GM19397 (cell line): ENCODE measurements at regions not wholly inside any gene's neighbourhood (a gene's known extent, or its start where the extent isn't known, plus 50 kb on each side); places are given as distances from the start of the nearest gene placed in this dataset.

Experiments used
- ATAC-seq: cut with Tn5 transposase; IDR thresholded peaks from one replicate; pipeline ENCODE4 v1.9.1; 2021; ENCODE audit warnings: mild to moderate bottlenecking, moderate library complexity; ENCODE audit not compliant: unreplicated experiment

DNA sequence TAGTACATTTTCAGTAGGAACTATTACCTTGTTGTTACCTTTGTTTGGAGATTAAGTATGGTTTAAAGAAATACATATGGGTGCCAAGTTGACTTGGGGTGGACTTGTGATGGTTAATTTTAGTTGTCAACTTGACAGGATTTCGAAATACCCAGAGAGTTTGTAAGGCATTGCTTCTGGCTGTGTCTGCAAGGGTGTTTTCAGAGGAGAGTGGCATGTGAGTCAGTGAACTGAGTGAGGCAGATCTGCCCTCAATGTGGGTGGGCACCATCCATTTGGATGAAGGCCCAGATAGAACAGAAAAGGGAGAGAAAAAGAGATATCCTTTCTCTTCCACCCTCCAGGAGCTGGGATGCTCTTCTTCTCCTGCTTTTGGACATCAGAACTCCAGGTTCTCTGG is 315.5 kb downstream of the GPATCH2 start:
- ATAC-seq, result no peak

DNA sequence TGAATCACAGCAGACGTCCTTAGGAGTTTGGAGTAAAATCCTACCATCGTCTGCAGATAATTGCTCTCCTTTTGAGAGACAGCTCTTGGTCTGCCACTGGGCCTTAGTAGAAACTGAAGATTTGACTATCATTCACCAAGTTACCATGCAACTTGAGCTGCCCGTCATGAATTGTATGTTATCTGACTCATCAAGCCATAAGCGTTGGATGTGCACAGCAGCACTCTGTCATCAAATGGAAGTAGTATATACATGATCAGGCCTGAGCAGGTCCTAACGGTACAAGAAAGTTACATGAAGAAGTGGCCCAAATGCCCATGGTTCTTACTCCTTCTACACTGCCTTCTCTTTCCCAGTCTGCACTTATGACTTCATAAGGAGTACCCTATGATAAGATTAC is 317.8 kb downstream of the GPATCH2 start:
- ATAC-seq, result no peak

DNA sequence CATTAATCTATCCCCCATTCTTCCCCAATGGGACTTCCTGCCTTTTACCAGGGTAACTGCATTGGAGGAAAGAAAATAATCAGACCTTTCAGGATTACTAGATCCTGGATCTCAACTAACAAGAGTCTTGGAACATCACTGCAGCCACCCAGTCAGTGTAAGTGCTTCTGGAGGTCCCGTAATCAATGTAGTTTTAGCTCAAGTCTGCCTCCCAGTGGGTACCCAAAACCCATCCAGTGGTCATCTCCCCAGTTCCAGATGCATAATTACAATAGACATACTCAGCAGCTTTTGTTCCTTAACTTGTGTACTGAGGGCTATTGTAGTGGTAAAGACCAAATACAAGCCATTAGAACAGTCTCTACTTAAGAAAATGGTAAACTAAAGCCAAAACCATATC is 319.1 kb downstream of the GPATCH2 start:
- no peak for ATAC-seq

DNA sequence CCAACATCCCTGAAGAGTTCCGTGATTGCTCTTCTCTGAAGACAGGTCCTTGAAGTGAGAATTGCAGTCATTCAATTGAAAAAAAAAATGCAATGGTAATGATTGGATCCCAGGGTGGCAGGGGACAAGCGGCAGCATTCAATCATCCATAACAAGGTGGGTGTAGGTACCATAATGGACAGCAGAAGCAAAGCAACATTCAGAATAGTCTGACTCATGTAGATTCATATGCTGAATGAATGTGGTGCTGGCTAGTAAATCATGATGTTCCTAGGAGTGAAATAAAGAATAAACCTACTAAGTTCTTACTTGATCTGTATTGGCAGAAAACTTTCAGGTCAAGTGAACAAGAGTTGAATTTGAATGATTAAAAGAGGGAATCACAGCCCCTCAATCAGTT is 319.6 kb downstream of the GPATCH2 start:
- no peak for ATAC-seq

DNA sequence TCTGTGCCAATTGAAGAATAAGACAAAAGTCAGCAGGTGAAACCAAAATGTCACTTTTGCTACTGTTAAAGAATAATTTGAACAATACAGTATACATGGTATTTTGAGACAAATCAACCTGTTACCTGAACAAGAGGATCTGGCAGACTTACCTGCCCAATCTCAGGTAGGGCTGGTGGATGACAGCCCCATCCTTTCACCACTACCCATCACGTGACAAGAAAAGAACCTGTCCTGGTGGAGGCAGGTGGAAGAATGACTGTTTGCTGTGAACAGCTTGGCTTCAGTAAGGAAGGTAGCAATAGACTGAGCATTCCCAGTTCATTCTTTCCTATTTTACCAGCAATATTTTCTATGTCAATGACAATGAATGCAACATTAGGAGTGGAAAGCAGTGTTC is 349.6 kb downstream of the GPATCH2 start:
- ATAC-seq, result no peak

DNA sequence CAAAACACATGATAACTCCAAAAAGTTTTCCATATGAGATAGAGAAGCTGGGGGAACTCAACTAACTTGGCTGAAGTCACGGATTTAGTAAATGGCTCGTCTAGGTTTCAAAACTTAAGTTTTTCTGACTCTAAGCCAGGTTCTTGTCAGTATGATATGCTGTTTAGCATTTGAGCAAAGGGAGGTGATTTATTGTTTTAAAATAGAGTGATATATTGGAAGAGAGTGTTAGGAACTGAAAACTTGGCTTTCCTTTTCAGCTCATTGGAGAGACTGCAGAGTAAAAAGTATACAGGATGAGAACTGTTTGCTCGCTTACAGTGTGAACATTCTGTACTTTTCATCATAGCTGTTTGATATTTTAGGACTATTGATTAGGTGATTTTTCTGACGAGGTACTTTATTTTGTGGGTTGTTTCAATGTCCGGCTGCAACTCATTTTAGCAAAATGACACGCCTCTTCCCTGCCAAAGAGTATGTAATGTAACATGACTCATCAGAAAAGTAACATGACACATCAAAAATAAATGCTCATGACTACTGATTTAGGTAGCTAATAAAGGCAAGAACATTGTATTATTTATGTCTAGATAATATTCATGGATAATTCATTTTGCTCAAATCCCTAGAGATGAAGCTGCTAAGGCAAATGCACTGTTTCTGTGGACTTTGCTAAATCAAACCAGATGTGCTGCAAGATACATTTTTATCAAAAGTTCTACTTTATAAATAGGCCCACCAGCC is 355.1 kb downstream of the GPATCH2 start:
- ATAC-seq, result no peak

DNA sequence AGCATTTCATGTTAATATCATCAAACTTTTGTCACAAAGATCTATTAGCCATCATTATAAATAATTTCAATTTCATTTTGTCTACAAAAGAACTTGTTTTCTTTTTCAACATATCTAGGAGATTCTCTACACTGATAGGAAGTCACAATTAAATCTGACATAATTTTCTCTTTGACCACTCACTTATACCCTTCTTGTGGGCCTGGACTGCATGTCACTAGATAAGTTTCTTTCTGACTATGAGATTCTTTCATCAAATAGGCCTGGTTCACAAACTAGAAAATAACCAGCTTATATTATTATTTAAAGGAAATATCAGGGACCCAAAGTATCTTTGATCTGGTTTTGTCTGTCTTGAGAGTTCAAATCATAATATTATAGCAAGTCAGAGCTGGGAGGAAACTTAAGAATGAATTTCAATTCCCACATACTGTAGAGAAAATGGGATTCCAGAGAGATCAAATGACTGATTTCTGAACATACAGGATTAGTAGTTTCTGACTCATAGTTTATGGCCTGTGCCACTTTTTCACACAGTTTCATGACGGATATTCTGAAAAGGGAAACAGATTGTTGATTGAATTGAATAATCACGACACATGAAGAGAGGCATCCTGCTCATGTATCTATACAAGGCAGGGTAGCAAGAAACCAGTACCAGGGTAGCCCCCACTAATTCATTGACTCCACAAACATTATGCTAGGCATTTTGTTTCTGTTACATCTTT is 355.8 kb downstream of the GPATCH2 start:
- ATAC-seq, result no peak

DNA sequence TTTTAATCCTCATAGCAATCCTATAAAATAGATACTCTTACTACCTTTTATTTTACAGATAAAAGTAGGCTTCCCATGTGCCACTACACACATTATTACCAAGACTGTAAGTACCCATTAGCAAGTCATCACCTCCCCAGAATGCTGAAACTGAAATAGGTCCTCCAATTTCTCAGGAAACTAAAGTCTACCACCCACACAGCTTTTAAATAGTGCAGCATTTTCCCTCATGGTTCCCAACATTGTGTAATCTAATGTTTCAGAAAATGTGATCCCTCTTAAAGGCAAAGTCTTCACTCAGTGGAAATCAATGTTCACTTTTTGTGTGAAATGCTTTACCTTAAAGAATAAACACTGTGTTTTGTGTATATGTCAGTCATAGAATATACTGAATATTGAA is 356.5 kb downstream of the GPATCH2 start:
- ATAC-seq, result no peak

DNA sequence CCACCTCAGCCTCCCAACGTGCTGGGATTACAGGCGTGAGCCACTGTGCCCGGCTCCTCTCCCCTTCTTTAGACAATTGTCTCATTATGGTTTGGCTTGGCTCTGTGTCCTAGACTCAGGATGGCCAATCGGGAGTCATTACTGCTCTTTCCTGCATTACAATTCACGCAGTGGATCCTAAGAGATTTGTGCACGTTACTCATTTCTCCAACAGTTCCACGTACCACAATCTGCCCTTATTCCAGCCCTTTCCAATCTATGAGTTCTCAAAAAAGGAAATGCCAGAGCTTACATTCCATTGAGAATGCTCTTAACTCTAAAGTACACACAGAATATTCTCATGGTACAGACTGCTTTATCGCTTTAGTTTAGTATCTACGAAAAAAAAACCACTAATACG is 357.0 kb downstream of the GPATCH2 start:
- no peak for ATAC-seq

DNA sequence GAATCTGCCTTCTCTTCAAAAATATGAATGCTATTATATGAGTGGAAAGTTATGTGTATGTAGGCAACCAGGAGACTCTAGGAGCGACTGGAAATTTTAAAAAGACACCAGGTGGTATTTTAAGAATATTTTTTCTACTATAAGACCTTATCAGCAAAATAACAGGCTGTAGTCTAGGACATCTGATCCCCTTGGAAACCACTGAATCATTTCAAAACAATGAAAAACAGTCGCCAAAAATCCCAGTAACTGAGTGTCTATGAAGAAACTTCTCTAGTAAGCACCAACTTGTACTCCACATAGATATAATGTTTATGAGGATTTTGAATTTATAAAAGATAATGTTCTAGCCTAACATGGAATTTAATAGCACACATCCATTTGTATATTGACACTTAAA is 358.5 kb downstream of the GPATCH2 start:
- ATAC-seq, result no peak

DNA sequence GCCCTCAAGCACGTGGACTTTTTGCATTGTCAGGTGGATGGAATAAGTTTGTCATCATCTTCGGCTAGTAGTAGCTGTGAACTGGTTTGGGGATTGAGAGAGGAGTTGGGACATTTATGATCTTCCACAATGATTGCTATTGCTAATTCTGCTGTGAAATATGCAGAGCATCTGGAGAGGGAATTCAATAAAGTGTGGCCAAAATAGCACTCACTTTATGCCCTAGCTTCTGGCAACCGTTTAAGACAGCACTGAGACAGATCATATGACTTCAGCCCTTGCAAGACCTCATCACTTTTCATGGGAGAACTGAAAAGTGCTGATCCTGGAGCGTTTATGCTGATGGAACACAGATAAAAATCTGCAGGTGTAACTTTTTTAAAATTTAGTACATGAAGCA is 360.8 kb downstream of the GPATCH2 start:
- no peak for ATAC-seq

DNA sequence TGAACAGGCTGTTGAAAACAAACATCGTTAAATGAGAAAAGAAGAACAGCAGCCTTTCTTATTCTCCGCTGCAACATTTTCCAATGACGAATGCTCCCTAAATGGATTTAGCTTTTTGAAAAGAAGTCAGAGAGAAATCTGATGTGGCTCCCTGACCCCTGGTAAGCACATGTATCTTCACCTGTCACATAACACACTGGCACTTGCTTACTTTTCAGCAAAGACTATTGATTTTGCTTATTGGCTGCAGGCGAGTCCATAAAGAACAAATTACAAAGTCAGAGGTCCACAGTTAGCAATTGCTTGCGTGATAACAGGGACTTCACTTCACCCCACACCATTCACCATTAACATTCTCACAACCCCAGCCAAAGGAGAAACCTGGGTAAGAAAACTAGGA is 362.8 kb downstream of the GPATCH2 start:
- ATAC-seq, result no peak

DNA sequence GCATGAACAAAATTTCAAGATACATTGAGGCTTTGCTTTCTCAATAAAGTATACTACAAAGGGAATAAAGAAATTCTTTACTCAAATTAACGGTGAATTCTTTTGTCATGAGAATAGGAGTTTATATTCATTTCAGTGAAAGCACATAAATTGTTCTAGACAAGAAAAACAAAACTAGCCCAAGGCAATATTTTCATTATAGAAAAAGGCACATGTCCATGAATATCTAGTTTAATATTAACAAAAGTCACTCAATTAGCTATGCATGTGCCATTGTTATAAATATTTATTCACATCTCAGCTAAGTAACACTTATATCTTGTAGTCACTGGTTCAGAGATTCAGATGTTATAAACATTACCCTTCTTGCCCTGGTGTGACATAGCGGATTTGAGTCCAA is 369.3 kb downstream of the GPATCH2 start:
- ATAC-seq, result no peak

DNA sequence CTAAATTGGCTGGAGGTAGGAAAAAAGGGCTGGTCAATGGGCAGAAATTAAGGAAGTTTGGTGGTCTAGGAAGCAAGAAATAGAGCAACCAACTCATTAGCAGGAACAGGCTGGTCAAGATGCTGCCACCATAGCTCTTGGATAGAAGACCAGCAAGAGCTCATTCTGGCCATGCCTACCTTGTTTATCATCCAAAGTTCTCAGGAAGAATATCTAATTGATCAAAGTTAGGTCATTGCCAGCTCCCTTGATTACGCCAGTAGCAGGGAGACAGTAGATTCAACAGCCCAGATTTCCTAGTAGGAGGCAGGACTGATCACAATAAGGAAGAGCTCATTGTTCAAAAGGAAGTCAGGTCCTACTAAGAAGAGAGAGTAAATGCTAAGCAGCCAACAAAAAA is 370.2 kb downstream of the GPATCH2 start:
- no peak for ATAC-seq

DNA sequence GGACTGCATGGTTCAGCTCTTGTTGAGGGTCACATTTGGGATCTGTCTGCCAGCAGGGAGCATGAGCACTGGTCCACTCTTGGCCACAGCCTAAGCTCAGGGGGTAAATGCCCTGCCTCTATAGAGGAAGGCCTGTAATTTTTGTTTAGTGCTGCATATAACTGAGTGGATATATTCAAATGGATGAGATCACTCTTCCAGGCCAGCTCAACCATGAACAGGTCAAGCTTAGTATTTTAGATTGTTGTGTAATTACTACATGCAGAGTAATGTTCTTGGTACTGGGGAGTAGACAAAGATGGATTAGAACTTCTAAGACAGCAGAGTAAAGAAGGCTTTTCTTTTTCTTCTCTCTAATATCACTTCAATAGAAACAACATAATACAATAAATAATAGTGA is 376.9 kb downstream of the GPATCH2 start:
- ATAC-seq, result no peak

DNA sequence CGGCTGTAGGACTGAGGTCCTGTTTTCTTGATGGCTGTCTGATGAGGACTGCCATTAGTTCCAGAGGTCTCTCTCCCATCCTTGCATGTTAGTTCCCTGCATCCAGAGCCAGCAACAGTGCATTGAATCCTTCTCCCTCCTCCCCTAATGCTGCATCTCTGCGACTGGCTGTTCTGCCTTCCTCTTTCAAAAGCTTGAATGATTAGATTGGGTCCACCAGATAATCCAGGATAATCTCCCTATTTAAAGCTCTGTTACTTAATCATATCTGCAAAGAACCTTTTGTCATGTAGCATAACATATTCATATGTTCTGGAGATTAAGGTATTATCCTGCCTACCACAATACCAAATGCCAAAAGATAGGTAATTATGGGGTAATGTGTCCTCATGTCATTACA is 377.5 kb downstream of the GPATCH2 start:
- no peak for ATAC-seq

DNA sequence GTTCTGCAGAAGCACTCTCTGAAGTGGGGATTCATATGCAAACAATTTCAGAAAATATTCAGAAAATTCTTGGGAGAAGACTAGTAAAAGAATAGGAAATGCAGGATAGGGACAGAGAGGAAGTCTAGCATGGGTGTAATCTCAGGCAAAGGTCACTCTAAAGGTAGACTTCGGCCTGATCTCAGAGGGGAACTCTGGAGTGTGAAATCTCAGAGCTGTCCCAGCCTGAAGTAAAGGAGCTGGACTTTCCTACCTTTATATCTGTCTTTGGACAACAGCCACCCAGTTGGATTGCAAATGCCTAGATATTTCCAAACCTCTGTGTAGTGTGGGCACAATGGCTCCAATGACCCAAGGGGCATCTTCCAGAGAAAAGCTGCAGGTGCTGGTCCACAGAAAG is 379.8 kb downstream of the GPATCH2 start:
- no peak for ATAC-seq

DNA sequence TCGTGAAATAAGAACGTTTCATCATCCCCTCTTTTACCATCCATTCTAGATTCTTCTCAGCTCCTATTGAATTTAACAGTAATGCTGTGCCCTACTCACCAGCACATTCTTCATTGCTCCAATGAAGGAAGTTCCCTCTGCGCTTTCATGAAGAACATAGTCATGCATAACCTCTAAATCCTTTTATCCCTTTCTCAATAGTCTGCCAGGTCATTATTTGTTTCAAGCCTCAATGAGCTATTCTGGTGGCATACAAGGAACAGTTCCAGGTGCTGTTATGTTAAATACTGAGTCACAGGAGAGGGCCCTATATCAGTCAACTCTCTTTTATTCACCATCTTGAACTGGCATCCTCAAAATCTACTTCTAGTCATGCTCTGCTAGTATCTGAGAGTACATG is 381.0 kb downstream of the GPATCH2 start:
- no peak for ATAC-seq

DNA sequence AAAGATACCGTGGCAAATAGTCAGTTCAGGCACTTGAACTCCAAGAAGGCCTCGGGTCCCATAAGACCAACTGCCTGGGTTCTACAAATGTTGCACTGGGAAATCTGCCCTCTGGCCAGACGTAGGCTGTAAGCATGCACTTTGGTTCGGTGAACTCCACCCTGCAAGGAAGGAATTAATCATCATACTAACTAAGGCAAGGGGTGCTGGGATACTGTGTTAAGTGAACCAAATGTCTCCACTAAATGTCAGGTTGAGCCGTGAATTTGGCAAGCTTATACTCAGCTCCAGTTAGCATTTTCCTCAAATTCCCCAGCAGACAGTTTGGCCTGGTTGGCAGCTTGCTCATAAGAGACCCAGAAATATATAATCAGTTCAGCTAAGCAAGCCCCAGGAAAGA is 385.9 kb downstream of the GPATCH2 start:
- ATAC-seq, result no peak

DNA sequence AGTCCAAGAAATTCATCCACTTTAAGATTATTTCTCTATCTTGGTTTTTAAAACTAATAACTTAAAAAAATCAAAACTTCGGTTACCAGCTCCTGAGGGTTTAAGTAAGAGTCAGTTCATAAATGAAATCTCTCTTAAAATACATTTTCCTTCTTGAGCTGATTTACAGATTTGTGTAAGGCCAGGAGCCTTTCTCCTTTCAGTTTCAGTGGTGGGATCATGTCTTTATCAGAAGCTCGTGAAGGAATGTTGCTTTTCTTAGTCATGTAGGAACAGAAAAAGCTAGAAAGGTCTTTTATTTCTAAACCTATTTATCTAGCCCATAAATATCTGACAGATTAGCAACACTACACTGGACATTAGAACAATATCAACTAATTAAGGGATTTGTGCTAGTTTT is 390.2 kb downstream of the GPATCH2 start:
- ATAC-seq, result no peak

DNA sequence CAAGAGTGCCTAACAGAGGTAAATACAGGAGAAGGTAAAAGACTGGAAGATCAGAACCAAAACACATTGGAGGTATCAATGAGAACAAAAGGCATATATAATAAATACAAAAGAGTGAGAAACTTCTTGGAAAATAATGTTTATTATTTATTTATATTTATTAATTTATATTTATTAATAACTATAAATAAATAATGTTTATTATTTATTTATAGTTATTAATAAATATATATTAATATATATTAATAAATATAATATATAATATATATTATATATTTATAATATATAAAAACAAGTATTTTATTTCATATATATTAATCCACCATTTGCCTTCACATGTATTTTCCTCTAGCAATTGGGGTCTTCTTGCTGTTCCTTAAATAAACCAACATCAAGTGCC is 391.9 kb downstream of the GPATCH2 start:
- no peak for ATAC-seq

DNA sequence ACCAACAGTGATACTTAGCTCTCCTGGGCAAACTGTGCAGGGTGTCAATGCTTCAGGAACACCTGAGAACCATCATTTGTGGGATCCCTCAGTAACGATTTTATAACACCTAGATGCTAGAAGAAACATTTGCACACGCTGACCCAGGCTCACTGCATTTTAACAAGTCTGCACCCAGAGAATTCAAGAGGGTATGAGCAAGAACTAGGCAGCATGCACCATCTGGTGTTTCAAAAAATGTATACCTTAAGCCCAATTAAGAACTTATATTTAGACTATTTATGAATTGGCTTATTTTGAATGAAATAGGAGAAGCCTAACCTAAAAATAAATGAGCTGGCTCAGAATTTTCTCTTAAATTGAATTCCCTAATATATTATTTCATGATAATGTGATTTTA is 400.5 kb downstream of the GPATCH2 start:
- no peak for ATAC-seq

DNA sequence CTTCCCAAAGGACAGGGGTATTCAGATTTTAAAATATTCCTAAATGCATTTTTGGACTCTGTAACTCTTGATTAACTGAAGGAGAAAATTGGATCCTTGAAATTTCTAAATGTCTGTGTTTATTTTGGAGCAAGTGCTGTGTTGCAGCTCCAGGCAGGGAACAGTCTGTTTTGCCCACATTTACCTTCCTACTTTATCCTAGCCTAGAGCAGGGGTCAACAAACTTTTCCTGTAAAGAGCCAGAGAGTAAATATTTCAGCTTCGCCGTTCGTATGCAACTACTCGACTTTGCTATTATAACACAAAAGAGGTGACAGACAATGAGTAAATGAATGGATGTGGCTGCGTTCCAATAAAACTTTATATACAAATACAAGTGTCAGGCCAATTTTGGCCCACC is 402.2 kb downstream of the GPATCH2 start:
- ATAC-seq, result no peak
